ENCODE measurements at regions not wholly inside any gene's neighbourhood (a gene's known extent, or its start where the extent isn't known, plus 50 kb on each side); places are given as distances from the start of the nearest gene placed in this dataset. TPM values are rescaled to one million over a fixed set of nuclear protein-coding genes. Genes with fewer than 3 reads are reported as not detected.

Small RNAs in the stretch of these regions (small RNA-seq; reads per million reads assigned to genes)
- gene AL445647.2 (not detected), gene BRK1P2 (not detected), gene RF00212 (not detected), gene RNA5SP34 (not detected), gene RNU6-75P (not detected)

Measured in osteoblast (primary cell).